ENCODE measurements at regions not wholly inside any gene's neighbourhood (a gene's known extent, or its start where the extent isn't known, plus 50 kb on each side); places are given as distances from the start of the nearest gene placed in this dataset.
"Not testable (repeated sequence)": the region's sequence is repeated elsewhere in the genome, so short reads cannot be mapped to it uniquely, and the experiment has no call there.

GRCh38 chr2:66156171-66156570 lies 278.8 kb upstream of the MEIS1 start:
- H3K27ac ChIP-seq, result no peak overlapping the region
- TF ChIP-seq ZFX (IDR thresholded peaks at IDR 0.05) (no peak), CTCF (conservative IDR thresholded peaks at IDR 0.05) (no peak)

GRCh38 chr2:66153941-66154340 lies 281.0 kb upstream of the MEIS1 start:
- H3K27ac ChIP-seq, result no peak overlapping the region

GRCh38 chr2:66145490-66145889 lies 289.4 kb upstream of the MEIS1 start:
- H3K27ac ChIP-seq, result no peak overlapping the region
- TF ChIP-seq ZFX (IDR thresholded peaks at IDR 0.05) (no peak), CTCF (conservative IDR thresholded peaks at IDR 0.05) (no peak)

More at GRCh38 chr2:66153941-66154340, 281.0 kb upstream of the MEIS1 start:
- TF ChIP-seq ZFX (IDR thresholded peaks at IDR 0.05) (no peak), CTCF (conservative IDR thresholded peaks at IDR 0.05) (no peak)

GRCh38 chr2:66144324-66144723 lies 290.6 kb upstream of the MEIS1 start:
- H3K27ac ChIP-seq, result not testable (repeated sequence)

- TF ChIP-seq ZFX (IDR thresholded peaks at IDR 0.05) (no peak), CTCF (conservative IDR thresholded peaks at IDR 0.05) (no peak)
These were observed 297.3 kb upstream of the MEIS1 start for GRCh38 chr2:66137606-66138130.

GRCh38 chr2:66134138-66134701 lies 300.7 kb upstream of the MEIS1 start:
- H3K27ac ChIP-seq, result no peak overlapping the region

More at GRCh38 chr2:66137606-66138130, 297.3 kb upstream of the MEIS1 start:
- H3K27ac ChIP-seq, result no peak overlapping the region

GRCh38 chr2:66127656-66128055 lies 307.3 kb upstream of the MEIS1 start:
- no peak overlapping the region for H3K27ac ChIP-seq
- TF ChIP-seq CTCF (conservative IDR thresholded peaks at IDR 0.05) (no peak), ZFX (IDR thresholded peaks at IDR 0.05) (no peak)

More at GRCh38 chr2:66134138-66134701, 300.7 kb upstream of the MEIS1 start:
- TF ChIP-seq ZFX (IDR thresholded peaks at IDR 0.05) (no peak), CTCF (conservative IDR thresholded peaks at IDR 0.05) (no peak)

GRCh38 chr2:66127061-66127460 lies 307.9 kb upstream of the MEIS1 start:
- no peak overlapping the region for H3K27ac ChIP-seq

More at GRCh38 chr2:66127061-66127460, 307.9 kb upstream of the MEIS1 start:
- TF ChIP-seq CTCF (conservative IDR thresholded peaks at IDR 0.05) (no peak), ZFX (IDR thresholded peaks at IDR 0.05) (no peak)

Data from C4-2B (cell line).